Parathyroid adenoma (tissue), 2 donors: ENCODE measurements at regions not wholly inside any gene's neighbourhood (a gene's known extent, or its start where the extent isn't known, plus 50 kb on each side); places are given as distances from the start of the nearest gene placed in this dataset.

Experiments
- H2AFZ ChIP-seq: fragments of 300-600 bp; sonication (generic); one replicate; pipeline ENCODE4 v1.7.0; 2017; ENCODE audit warnings: antibody characterized with exemption, mild to moderate bottlenecking
- H3K27ac ChIP-seq: fragments of 300-600 bp; sonication (generic); one replicate; pipeline ENCODE4 v1.7.0; 2017
- H3K27me3 ChIP-seq: fragments of 300-600 bp; sonication (generic); one replicate; pipeline ENCODE4 v1.7.0; 2017; ENCODE audit warnings: low read length; ENCODE audit not compliant: control insufficient read depth, insufficient read depth
- H3K36me3 ChIP-seq: fragments of 300-600 bp; sonication (generic); one replicate; pipeline ENCODE4 v1.7.0; 2017; ENCODE audit warnings: low read length; ENCODE audit not compliant: control insufficient read depth, insufficient read depth
- H3K4me1 ChIP-seq: fragments of 300-600 bp; sonication (generic); one replicate; pipeline ENCODE4 v1.7.0; 2017; ENCODE audit warnings: control low read depth
- H3K4me2 ChIP-seq: fragments of 300-600 bp; sonication (generic); one replicate; pipeline ENCODE4 v1.7.0; 2017; ENCODE audit warnings: low read length
- H3K4me3 ChIP-seq: fragments of 300-600 bp; sonication (generic); one replicate; pipeline ENCODE4 v1.7.0; 2017; ENCODE audit warnings: low read depth, low read length
- H3K79me2 ChIP-seq: fragments of 300-600 bp; sonication (generic); one replicate; pipeline ENCODE4 v1.7.0; 2017; ENCODE audit warnings: control low read depth
- H3K9ac ChIP-seq: fragments of 300-600 bp; sonication (generic); one replicate; pipeline ENCODE4 v1.7.0; 2017; ENCODE audit warnings: mild to moderate bottlenecking
- H3K9me3 ChIP-seq: fragments of 300-600 bp; sonication (generic); one replicate; pipeline ENCODE4 v1.7.0; 2017; ENCODE audit warnings: low read length; ENCODE audit not compliant: control insufficient read depth
- CTCF ChIP-seq: fragments of 300-600 bp; sonication (generic); IDR thresholded peaks from one replicate; pipeline ENCODE4 v1.7.0; 2017; ENCODE audit warnings: antibody characterized with exemption, mild to moderate bottlenecking
- donor health status: primary hyperparathyroidism.

- no peak for TF ChIP-seq CTCF
- Histone ChIP-seq H3K9ac (no peak overlapping the region), H3K79me2 (no peaks in the 10 kb centered on the region), H2AFZ (no peak overlapping the region), H3K4me2 (no peak overlapping the region), H3K4me3 (no peak overlapping the region), H3K9me3 (no peaks in the 10 kb centered on the region), H3K4me1 (no peaks in the 10 kb centered on the region), H3K27me3 (no peaks in the 10 kb centered on the region), H3K36me3 (no peaks in the 10 kb centered on the region), H3K27ac (no peak overlapping the region)
These were observed 528.5 kb upstream of the ZP4 start for GRCh38 chr1:238419209-238419608.

GRCh38 chr1:238409932-238410331 lies 519.2 kb upstream of the ZP4 start:
- H3K36me3 ChIP-seq = no peaks in the 10 kb centered on the region
- no peak overlapping the region for H3K9ac ChIP-seq
- H3K4me1 ChIP-seq = no peaks in the 10 kb centered on the region
- no peak overlapping the region for H3K4me2 ChIP-seq
- no peak overlapping the region for H2AFZ ChIP-seq
- no peaks in the 10 kb centered on the region for H3K27me3 ChIP-seq
- TF ChIP-seq CTCF = no peak
- no peak overlapping the region for H3K4me3 ChIP-seq
- H3K27ac ChIP-seq = no peak overlapping the region
- H3K79me2 ChIP-seq = no peaks in the 10 kb centered on the region
- no peaks in the 10 kb centered on the region for H3K9me3 ChIP-seq

- H3K9me3 ChIP-seq = no peaks in the 10 kb centered on the region
- no peak overlapping the region for H3K27ac ChIP-seq
- no peak overlapping the region for H3K4me2 ChIP-seq
- no peak overlapping the region for H2AFZ ChIP-seq
- no peak for TF ChIP-seq CTCF
- H3K9ac ChIP-seq = no peak overlapping the region
- H3K36me3 ChIP-seq = no peaks in the 10 kb centered on the region
- H3K27me3 ChIP-seq = no peaks in the 10 kb centered on the region
- no peak overlapping the region for H3K4me3 ChIP-seq
- no peaks in the 10 kb centered on the region for H3K4me1 ChIP-seq
- no peaks in the 10 kb centered on the region for H3K79me2 ChIP-seq
These were observed 518.6 kb upstream of the ZP4 start for GRCh38 chr1:238409191-238409850.

- TF ChIP-seq CTCF = no peak
- H2AFZ ChIP-seq = no peak overlapping the region
- no peak overlapping the region for H3K4me2 ChIP-seq
- H3K4me3 ChIP-seq = no peak overlapping the region
- H3K79me2 ChIP-seq = no peaks in the 10 kb centered on the region
- H3K27ac ChIP-seq = no peak overlapping the region
- H3K27me3 ChIP-seq = no peaks in the 10 kb centered on the region
- H3K36me3 ChIP-seq = no peaks in the 10 kb centered on the region
- H3K9ac ChIP-seq = no peak overlapping the region
- no peaks in the 10 kb centered on the region for H3K4me1 ChIP-seq
- no peaks in the 10 kb centered on the region for H3K9me3 ChIP-seq
These were observed 518.0 kb upstream of the ZP4 start for GRCh38 chr1:238408737-238409136.
